ENCODE measurements at regions not wholly inside any gene's neighbourhood (a gene's known extent, or its start where the extent isn't known, plus 50 kb on each side); places are given as distances from the start of the nearest gene placed in this dataset.

DNA sequence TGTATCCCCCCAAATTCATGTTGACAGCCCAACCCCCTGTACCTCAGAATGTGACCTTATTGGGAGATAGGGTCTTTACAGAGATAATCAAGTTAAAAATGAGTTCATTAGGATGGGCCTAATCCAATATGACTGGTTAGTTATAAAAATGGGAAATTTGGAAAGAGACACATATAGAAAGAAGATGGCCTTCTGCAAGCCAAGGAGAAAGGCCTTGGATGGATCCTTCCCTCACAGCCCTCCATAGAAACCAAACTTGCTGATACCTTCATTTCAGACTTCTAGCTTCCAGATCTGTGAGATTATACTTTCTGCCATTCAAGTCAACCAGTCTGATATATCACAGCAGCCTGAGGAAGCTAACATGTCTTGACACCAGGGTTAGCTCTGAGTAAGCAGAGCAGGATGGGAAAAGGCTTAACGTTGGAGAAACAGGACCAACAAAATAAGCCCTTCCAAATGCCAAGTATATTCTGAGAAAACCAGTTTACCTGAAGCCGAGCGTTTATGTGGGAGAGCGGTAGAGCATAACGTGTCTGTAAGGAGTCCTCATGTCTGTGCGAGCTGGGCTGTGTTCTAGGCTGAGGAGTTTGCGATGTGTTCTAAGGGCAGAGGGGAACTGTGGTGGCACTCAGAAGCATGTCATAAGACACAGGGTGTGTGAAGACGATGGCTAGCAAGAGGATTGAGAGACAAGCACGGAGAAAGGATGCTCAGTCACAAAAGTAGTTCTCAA lies 206.1 kb downstream of the PIK3R1 start:
- BruUV-seq (replicated peaks) = no TSS peak
- H4K20me1 ChIP-seq (ENCODE audit: insufficient read depth) = no peaks in the 10 kb centered on the region
- TF ChIP-seq RAD21 (IDR thresholded peaks at IDR 0.05; ENCODE audit: low read depth) = no peak
- TF ChIP-seq YY1 (IDR thresholded peaks at IDR 0.05; ENCODE audit: extremely low read depth, insufficient replicate concordance, low read depth, low read length) = no peak
- TF ChIP-seq ZNF274 (IDR thresholded peaks at IDR 0.05; ENCODE audit: low read depth, low read length) = no peak
- no peak for TF ChIP-seq CBX3 (IDR thresholded peaks at IDR 0.05; ENCODE audit: low read depth)
- TF ChIP-seq EZH2phosphoT487 (IDR thresholded peaks at IDR 0.05; ENCODE audit: borderline replicate concordance) = no peak
- no peak for TF ChIP-seq EZH2 (IDR thresholded peaks at IDR 0.05)
- no peak for TF ChIP-seq JUND (IDR thresholded peaks at IDR 0.05)
- peaks cover 16 to 48% of the 10 kb centered on the region in 2 experiments for H3K4me1 ChIP-seq (ENCODE audit: control insufficient read depth in 1 of 2, insufficient read depth in 2 of 2, low read length in 2 of 2)
- no peaks in the 10 kb centered on the region for H3K36me3 ChIP-seq (ENCODE audit: control insufficient read depth in 1 of 2, insufficient read depth in 2 of 2, low read length in 2 of 2)
- H3K9ac ChIP-seq (ENCODE audit: low read length) = no peak overlapping the region
- H3K27me3 ChIP-seq (ENCODE audit: insufficient read depth, low read length) = no peaks in the 10 kb centered on the region
- DNase-seq (ENCODE audit: low read depth, low spot score) (no peak), ATAC-seq (no peak)
- no peak overlapping the region for H2AFZ ChIP-seq (ENCODE audit: low read depth, low read length, poor library complexity, severe bottlenecking)
- no peak overlapping the region for H3K4me2 ChIP-seq (ENCODE audit: low read length)
- no peak overlapping the region for H3K4me3 ChIP-seq (replicated peaks in 1 of 2; ENCODE audit: low read depth in 1 of 2, low read length in 2 of 2)
- no peaks in the 10 kb centered on the region for H3K9me3 ChIP-seq (ENCODE audit: control insufficient read depth in 1 of 2, insufficient read depth in 1 of 2, low read depth in 1 of 2, low read length in 2 of 2)
- H3K79me2 ChIP-seq (ENCODE audit: insufficient read depth, low read length) = no peaks in the 10 kb centered on the region
- ChIA-PET RAD21 (ENCODE audit: low non-redundant PET in 1 of 2, low total read pairs in 2 of 2, uncharacterized antibody in 2 of 2, unreplicated experiment in 2 of 2) (no interaction called here), POLR2A (no interaction called here), CTCF (no interaction called here)
- intact Hi-C loops (cut with micrococcal nuclease) = no loop called here
- H3K27ac ChIP-seq (ENCODE audit: low read depth, low read length) = no peak overlapping the region
- no peaks in the 10 kb centered on the region for H3K9me2 ChIP-seq (ENCODE audit: insufficient read depth)

DNA sequence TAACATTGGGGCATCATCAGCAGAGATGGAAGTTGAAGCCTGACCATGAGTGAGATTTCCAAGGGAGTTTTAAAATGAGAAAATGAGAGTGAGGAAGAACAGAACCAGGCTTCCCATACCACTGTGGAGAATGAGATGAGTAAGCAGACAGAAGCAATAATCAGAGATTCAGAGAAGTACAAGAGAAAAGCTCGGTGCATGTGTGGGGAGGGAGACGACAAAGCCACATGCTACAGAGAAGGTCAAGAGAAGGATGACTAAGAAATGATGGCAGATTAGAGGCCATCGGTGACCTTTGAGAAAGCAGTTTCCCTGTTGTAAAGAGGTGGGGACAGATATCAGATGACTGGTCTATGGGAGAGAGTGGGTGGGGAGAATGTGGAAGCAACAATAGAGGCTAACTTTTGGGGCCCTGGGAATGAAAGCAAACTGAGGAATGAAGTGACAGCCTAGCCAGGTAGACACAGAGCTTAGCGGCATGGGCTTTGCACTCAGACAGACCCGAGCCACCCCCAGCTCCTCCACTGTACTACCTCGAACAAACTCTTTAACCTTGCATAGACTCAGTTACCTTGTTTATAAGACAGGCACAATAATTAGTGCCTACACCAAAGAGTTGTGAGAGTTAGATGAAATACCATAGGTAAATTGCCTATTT lies 207.7 kb downstream of the PIK3R1 start:
- no peak overlapping the region for H3K9ac ChIP-seq (ENCODE audit: low read length)
- H3K4me2 ChIP-seq (ENCODE audit: low read length) = peak overlapping the region; percentile 0; the same call in 1 of the 2 replicates
- no peak overlapping the region for H3K4me3 ChIP-seq (replicated peaks in 1 of 2; ENCODE audit: low read depth in 1 of 2, low read length in 2 of 2)
- H3K9me3 ChIP-seq (ENCODE audit: control insufficient read depth in 1 of 2, insufficient read depth in 1 of 2, low read depth in 1 of 2, low read length in 2 of 2) = no peaks in the 10 kb centered on the region
- DNase-seq (ENCODE audit: low read depth, low spot score) = no peak
- RAD21 ChIA-PET (ENCODE audit: low non-redundant PET in 1 of 2, low total read pairs in 2 of 2, uncharacterized antibody in 2 of 2, unreplicated experiment in 2 of 2) = no interaction called here
- POLR2A ChIA-PET = no interaction called here
- H3K27me3 ChIP-seq (ENCODE audit: insufficient read depth, low read length) = no peaks in the 10 kb centered on the region
- CTCF ChIA-PET = no interaction called here
- no peak overlapping the region for H3K27ac ChIP-seq (ENCODE audit: low read depth, low read length)
- no peak for TF ChIP-seq POLR2A (IDR thresholded peaks at IDR 0.05; ENCODE audit: borderline replicate concordance, extremely low read depth, insufficient read depth, insufficient read length)
- peak; percentile 72 for TF ChIP-seq TCF7L2 (IDR thresholded peaks at IDR 0.05; ENCODE audit: borderline replicate concordance, extremely low read depth, insufficient read depth, insufficient read length)
- TF ChIP-seq POLR2AphosphoS5 (IDR thresholded peaks at IDR 0.05; ENCODE audit: low read depth, low read length) = no peak
- no peak for TF ChIP-seq EZH2phosphoT487 (IDR thresholded peaks at IDR 0.05; ENCODE audit: borderline replicate concordance)
- TF ChIP-seq, protein P1, sequence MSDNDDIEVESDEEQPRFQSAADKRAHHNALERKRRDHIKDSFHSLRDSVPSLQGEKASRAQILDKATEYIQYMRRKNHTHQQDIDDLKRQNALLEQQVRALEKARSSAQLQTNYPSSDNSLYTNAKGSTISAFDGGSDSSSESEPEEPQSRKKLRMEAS (IDR thresholded peaks at IDR 0.05) = peak; percentile 35; the same call in 1 of the 2 replicates
- TF ChIP-seq, protein P2, sequence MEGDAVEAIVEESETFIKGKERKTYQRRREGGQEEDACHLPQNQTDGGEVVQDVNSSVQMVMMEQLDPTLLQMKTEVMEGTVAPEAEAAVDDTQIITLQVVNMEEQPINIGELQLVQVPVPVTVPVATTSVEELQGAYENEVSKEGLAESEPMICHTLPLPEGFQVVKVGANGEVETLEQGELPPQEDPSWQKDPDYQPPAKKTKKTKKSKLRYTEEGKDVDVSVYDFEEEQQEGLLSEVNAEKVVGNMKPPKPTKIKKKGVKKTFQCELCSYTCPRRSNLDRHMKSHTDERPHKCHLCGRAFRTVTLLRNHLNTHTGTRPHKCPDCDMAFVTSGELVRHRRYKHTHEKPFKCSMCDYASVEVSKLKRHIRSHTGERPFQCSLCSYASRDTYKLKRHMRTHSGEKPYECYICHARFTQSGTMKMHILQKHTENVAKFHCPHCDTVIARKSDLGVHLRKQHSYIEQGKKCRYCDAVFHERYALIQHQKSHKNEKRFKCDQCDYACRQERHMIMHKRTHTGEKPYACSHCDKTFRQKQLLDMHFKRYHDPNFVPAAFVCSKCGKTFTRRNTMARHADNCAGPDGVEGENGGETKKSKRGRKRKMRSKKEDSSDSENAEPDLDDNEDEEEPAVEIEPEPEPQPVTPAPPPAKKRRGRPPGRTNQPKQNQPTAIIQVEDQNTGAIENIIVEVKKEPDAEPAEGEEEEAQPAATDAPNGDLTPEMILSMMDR (IDR thresholded peaks at IDR 0.05 in 2 of 3, conservative IDR thresholded peaks at IDR 0.05 in 1 of 3; ENCODE audit: borderline replicate concordance in 1 of 3, insufficient read depth in 1 of 3, low read depth in 2 of 3, low read length in 2 of 3) = no peak
- H3K4me1 ChIP-seq (ENCODE audit: control insufficient read depth in 1 of 2, insufficient read depth in 2 of 2, low read length in 2 of 2) = peaks cover 16 to 50% of the 10 kb centered on the region in 2 experiments
- H3K9me2 ChIP-seq (ENCODE audit: insufficient read depth) = no peaks in the 10 kb centered on the region
- no peaks in the 10 kb centered on the region for H3K36me3 ChIP-seq (ENCODE audit: control insufficient read depth in 1 of 2, insufficient read depth in 2 of 2, low read length in 2 of 2)
- no peak for ATAC-seq
- no TSS peak for BruUV-seq (replicated peaks)
- H2AFZ ChIP-seq (ENCODE audit: low read depth, low read length, poor library complexity, severe bottlenecking) = peak overlapping the region; percentile 78
- H3K79me2 ChIP-seq (ENCODE audit: insufficient read depth, low read length) = no peaks in the 10 kb centered on the region
- no peaks in the 10 kb centered on the region for H4K20me1 ChIP-seq (ENCODE audit: insufficient read depth)
- intact Hi-C loops (cut with micrococcal nuclease) = no loop called here

Measured in HCT116 (cell line).